ENCODE measurements at regions not wholly inside any gene's neighbourhood (a gene's known extent, or its start where the extent isn't known, plus 50 kb on each side); places are given as distances from the start of the nearest gene placed in this dataset.
A peak's percentile ranks its signal among the peaks of the same experiment; 100 is the strongest.

DNA sequence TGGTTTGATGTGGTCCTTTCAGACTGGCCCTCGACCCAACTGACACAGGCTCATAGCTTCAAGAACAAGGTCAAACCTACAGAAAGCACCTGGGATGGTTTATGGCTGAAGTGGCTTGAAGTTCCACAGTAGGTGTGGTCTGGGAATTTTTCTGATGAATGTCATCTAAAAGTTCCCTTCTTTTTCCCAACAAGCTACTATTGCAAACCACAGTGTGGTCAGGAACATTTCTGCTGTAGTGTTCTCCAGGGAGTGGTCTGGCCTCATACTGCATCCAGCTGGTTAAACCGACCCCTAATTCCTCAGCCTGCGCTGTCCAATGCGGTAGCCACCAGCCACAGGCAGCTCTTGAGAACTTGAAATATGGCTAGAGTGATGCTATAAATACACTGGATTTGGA, 92.7 kb downstream of the FAM124B start:
- no peak for TF ChIP-seq EZH2 (IDR thresholded peaks at IDR 0.05; ENCODE audit: low read length, missing control alignments)
- TF ChIP-seq, protein P1, sequence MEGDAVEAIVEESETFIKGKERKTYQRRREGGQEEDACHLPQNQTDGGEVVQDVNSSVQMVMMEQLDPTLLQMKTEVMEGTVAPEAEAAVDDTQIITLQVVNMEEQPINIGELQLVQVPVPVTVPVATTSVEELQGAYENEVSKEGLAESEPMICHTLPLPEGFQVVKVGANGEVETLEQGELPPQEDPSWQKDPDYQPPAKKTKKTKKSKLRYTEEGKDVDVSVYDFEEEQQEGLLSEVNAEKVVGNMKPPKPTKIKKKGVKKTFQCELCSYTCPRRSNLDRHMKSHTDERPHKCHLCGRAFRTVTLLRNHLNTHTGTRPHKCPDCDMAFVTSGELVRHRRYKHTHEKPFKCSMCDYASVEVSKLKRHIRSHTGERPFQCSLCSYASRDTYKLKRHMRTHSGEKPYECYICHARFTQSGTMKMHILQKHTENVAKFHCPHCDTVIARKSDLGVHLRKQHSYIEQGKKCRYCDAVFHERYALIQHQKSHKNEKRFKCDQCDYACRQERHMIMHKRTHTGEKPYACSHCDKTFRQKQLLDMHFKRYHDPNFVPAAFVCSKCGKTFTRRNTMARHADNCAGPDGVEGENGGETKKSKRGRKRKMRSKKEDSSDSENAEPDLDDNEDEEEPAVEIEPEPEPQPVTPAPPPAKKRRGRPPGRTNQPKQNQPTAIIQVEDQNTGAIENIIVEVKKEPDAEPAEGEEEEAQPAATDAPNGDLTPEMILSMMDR (conservative IDR thresholded peaks at IDR 0.05 in 1 of 2, IDR thresholded peaks at IDR 0.05 in 1 of 2; ENCODE audit: low read depth in 1 of 2, low read length in 2 of 2): no peak
- no peaks in the 10 kb centered on the region for H3K27me3 ChIP-seq (ENCODE audit: control insufficient read depth, insufficient read depth, low read length)
- no peak overlapping the region for H3K9ac ChIP-seq (ENCODE audit: insufficient read depth, low read length)
- H4K20me1 ChIP-seq (ENCODE audit: control insufficient read depth, extremely low read depth, insufficient read depth, low read length): no peaks in the 10 kb centered on the region
- no peak overlapping the region for H2AFZ ChIP-seq (ENCODE audit: low read length)
- H3K79me2 ChIP-seq (ENCODE audit: control insufficient read depth, insufficient read depth, low read length): no peaks in the 10 kb centered on the region
- H3K4me2 ChIP-seq (ENCODE audit: extremely low read depth, insufficient read depth, low read length): no peak overlapping the region
- H3K36me3 ChIP-seq (ENCODE audit: control insufficient read depth, insufficient read depth, low read length): no peaks in the 10 kb centered on the region
- H3K27ac ChIP-seq (ENCODE audit: insufficient read depth, low read length): no peak overlapping the region
- peak; percentile 15 to 91 for DNase-seq (ENCODE audit: low read depth in 2 of 2)
- no peak overlapping the region for H3K4me3 ChIP-seq (replicated peaks in 1 of 4; ENCODE audit: control extremely low read depth in 1 of 4, insufficient read depth in 1 of 4, low read depth in 3 of 4, low read length in 4 of 4)
- H3K4me1 ChIP-seq (ENCODE audit: control insufficient read depth, extremely low read depth, insufficient read depth, low read length): no peaks in the 10 kb centered on the region
- no peaks in the 10 kb centered on the region for H3K9me3 ChIP-seq (ENCODE audit: control insufficient read depth, insufficient read depth, low read depth, low read length)

DNA sequence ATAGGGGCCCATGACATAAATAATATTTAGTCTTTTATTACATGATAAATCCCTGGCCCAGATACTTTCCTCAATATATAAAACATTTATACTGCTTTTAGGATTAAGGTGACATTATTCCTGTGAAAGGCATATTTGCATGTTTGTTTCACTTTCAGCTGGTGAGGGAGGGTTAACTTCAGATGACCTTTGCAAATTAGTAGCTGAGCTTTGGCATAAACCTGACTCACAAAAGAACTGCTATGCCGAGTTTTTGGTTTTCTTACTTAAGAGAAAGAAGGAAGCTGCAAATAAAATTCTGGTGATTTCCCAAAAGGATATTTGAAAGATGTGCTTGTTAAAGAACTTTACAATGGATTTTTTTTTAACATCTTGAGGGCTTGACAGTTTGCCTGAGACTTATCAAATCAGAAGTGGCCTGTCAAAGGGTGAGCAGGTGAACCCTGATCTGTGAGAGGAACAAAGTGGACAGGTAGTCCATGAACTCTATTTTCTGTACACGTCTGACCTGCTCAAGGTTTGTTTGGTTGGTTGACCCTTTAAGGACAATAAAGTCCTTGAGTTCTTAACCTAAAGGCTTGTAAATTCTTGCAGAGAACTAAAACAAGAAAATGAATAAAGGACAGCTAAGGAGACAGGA, 93.5 kb downstream of the FAM124B start:
- Histone ChIP-seq H3K4me2 (ENCODE audit: extremely low read depth, insufficient read depth, low read length) (no peak overlapping the region), H3K4me3 (replicated peaks in 1 of 4; ENCODE audit: control extremely low read depth in 1 of 4, insufficient read depth in 1 of 4, low read depth in 3 of 4, low read length in 4 of 4) (no peak overlapping the region), H3K9ac (ENCODE audit: insufficient read depth, low read length) (no peak overlapping the region), H3K79me2 (ENCODE audit: control insufficient read depth, insufficient read depth, low read length) (no peaks in the 10 kb centered on the region), H4K20me1 (ENCODE audit: control insufficient read depth, extremely low read depth, insufficient read depth, low read length) (no peaks in the 10 kb centered on the region), H3K27me3 (ENCODE audit: control insufficient read depth, insufficient read depth, low read length) (no peaks in the 10 kb centered on the region), H2AFZ (ENCODE audit: low read length) (no peak overlapping the region), H3K4me1 (ENCODE audit: control insufficient read depth, extremely low read depth, insufficient read depth, low read length) (no peaks in the 10 kb centered on the region), H3K9me3 (ENCODE audit: control insufficient read depth, insufficient read depth, low read depth, low read length) (no peaks in the 10 kb centered on the region), H3K36me3 (ENCODE audit: control insufficient read depth, insufficient read depth, low read length) (no peaks in the 10 kb centered on the region), H3K27ac (ENCODE audit: insufficient read depth, low read length) (no peak overlapping the region)
- TF ChIP-seq EZH2 (IDR thresholded peaks at IDR 0.05; ENCODE audit: low read length, missing control alignments): no peak
- TF ChIP-seq, protein P1 (conservative IDR thresholded peaks at IDR 0.05 in 1 of 2, IDR thresholded peaks at IDR 0.05 in 1 of 2; ENCODE audit: low read depth in 1 of 2, low read length in 2 of 2): no peak
- no peak for DNase-seq (ENCODE audit: low read depth in 2 of 2)

DNA sequence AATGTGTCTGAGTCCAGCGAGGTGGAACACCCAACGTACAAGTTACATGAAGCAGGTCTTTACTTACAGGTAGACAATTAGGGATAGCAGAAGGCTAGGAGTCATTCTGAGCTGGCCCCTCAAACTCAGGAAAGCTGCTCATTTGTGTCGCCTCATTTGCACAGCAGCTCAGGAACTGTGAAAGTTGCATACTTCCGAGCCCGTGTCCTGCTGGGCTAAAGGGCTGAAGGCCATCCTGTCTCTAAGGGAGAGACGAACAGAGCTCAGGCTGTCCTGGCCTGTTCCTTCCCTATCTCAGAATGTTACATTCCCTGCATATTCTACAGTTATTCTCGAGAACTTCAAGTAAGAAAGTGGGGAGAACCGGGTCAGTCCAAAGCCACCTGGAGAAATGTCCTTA, 99.0 kb downstream of the FAM124B start:
- no peaks in the 10 kb centered on the region for H3K27me3 ChIP-seq (ENCODE audit: control insufficient read depth, insufficient read depth, low read length)
- no peak overlapping the region for H3K27ac ChIP-seq (ENCODE audit: insufficient read depth, low read length)
- no peak for TF ChIP-seq EZH2 (IDR thresholded peaks at IDR 0.05; ENCODE audit: low read length, missing control alignments)
- no peak overlapping the region for H3K9ac ChIP-seq (ENCODE audit: insufficient read depth, low read length)
- no peaks in the 10 kb centered on the region for H3K4me1 ChIP-seq (ENCODE audit: control insufficient read depth, extremely low read depth, insufficient read depth, low read length)
- no peaks in the 10 kb centered on the region for H3K79me2 ChIP-seq (ENCODE audit: control insufficient read depth, insufficient read depth, low read length)
- no peaks in the 10 kb centered on the region for H3K36me3 ChIP-seq (ENCODE audit: control insufficient read depth, insufficient read depth, low read length)
- no peaks in the 10 kb centered on the region for H4K20me1 ChIP-seq (ENCODE audit: control insufficient read depth, extremely low read depth, insufficient read depth, low read length)
- no peak for DNase-seq (ENCODE audit: low read depth in 2 of 2)
- no peaks in the 10 kb centered on the region for H3K9me3 ChIP-seq (ENCODE audit: control insufficient read depth, insufficient read depth, low read depth, low read length)
- no peak overlapping the region for H3K4me2 ChIP-seq (ENCODE audit: extremely low read depth, insufficient read depth, low read length)
- no peak overlapping the region for H3K4me3 ChIP-seq (replicated peaks in 1 of 4; ENCODE audit: control extremely low read depth in 1 of 4, insufficient read depth in 1 of 4, low read depth in 3 of 4, low read length in 4 of 4)
- H2AFZ ChIP-seq (ENCODE audit: low read length): no peak overlapping the region

All from fibroblast of lung (primary cell).